Coronary artery (tissue), 2 donors: ENCODE measurements at regions not wholly inside any gene's neighbourhood (a gene's known extent, or its start where the extent isn't known, plus 50 kb on each side); places are given as distances from the start of the nearest gene placed in this dataset.
"Not testable (repeated sequence)": the region's sequence is repeated elsewhere in the genome, so short reads cannot be mapped to it uniquely, and the experiment has no call there.

Source experiments
- DNase-seq: peaks from one replicate; pipeline ENCODE4 v3.0.0-alpha.2; 2017; ENCODE audit warnings: low spot score
- H3K27ac ChIP-seq, 2 donors: fragments of 200-600 bp; sonication (generic); one replicate each; pipeline ENCODE4 v1.5.1; 2016 to 2019
- H3K4me3 ChIP-seq: fragments of 200-600 bp; sonication (generic); 2 replicates; pipeline ENCODE4 v1.5.1; 2016; ENCODE audit warnings: mild to moderate bottlenecking, moderate library complexity

- not testable (repeated sequence) for H3K27ac ChIP-seq, H3K4me3 ChIP-seq
- peak; percentile 31 for DNase-seq
These were observed 197.6 kb downstream of the TP53TG3 start for GRCh38 chr16:32478406-32478805.

- not testable (repeated sequence) for H3K27ac ChIP-seq, H3K4me3 ChIP-seq, DNase-seq
These were observed 198.4 kb downstream of the TP53TG3 start for GRCh38 chr16:32477551-32477950.

GRCh38 chr16:32474365-32474764 is 201.6 kb downstream of the TP53TG3 start:
- DNase-seq = peak; percentile 52
- not testable (repeated sequence) for H3K27ac ChIP-seq, H3K4me3 ChIP-seq

- not testable (repeated sequence) for H3K4me3 ChIP-seq, DNase-seq, H3K27ac ChIP-seq
These were observed 208.6 kb downstream of the TP53TG3D start for GRCh38 chr16:32461666-32462065.

GRCh38 chr16:32461001-32461400 is 207.9 kb downstream of the TP53TG3D start:
- H3K27ac ChIP-seq, H3K4me3 ChIP-seq, DNase-seq: not testable (repeated sequence)
